Tibial nerve (tissue), 4 donors: ENCODE measurements at regions not wholly inside any gene's neighbourhood (a gene's known extent, or its start where the extent isn't known, plus 50 kb on each side); places are given as distances from the start of the nearest gene placed in this dataset.

Experiments used
- DNase-seq, 2 donors: peaks; one replicate each; pipeline ENCODE4 v3.0.0-alpha.2; 2019; ENCODE audit warnings: low spot score in 2 of 2
- H3K27ac ChIP-seq, 4 donors: fragments of 200-600 bp; sonication (generic) in 3 of 4; one replicate each; pipeline ENCODE4 v1.5.1; 2017 to 2019; ENCODE audit warnings: mild to moderate bottlenecking in 1 of 4
- H3K27me3 ChIP-seq, 2 donors: fragments of 200-600 bp; sonication (generic) in 1 of 2; one replicate each; pipeline versions ENCODE4 v1.5.1 to v1.6.0; 2017 to 2019
- H3K36me3 ChIP-seq, 3 donors: fragments of 200-600 bp; sonication (generic); one replicate each; pipeline ENCODE4 v1.5.1; 2018 to 2019
- H3K4me1 ChIP-seq, 4 donors: fragments of 200-600 bp; sonication (generic) in 3 of 4; one replicate each; pipeline ENCODE4 v1.5.1; 2017 to 2019
- H3K4me3 ChIP-seq, 4 donors: fragments of 200-600 bp; sonication (generic) in 3 of 4; one replicate each; pipeline ENCODE4 v1.5.1; 2017 to 2019; ENCODE audit warnings: mild to moderate bottlenecking in 1 of 4, moderate library complexity in 1 of 4
- H3K9me3 ChIP-seq, 4 donors: fragments of 200-600 bp; sonication (generic) in 3 of 4; one replicate each; pipeline ENCODE4 v1.5.1; 2017 to 2019
- CTCF ChIP-seq, 5 experiments: fragments of 200-600 bp in 3 of 5; fragments of 450-650 bp in 2 of 5; sonication (generic) in 3 of 5; IDR thresholded peaks; one replicate each; pipeline ENCODE4 v1.5.1; 2016 to 2019; ENCODE audit warnings: antibody characterized with exemption in 5 of 5, mild to moderate bottlenecking in 3 of 5, moderate library complexity in 2 of 5
- EP300 ChIP-seq, 2 donors: sonication (generic); formaldehyde crosslinking; IDR thresholded peaks; one replicate each; pipeline ENCODE4 v1.6.1; 2017; ENCODE audit warnings: antibody characterized with exemption in 2 of 2, mild to moderate bottlenecking in 1 of 2
- POLR2A ChIP-seq, 2 donors: fragments of 450-650 bp; IDR thresholded peaks; one replicate each; pipeline ENCODE4 v1.6.1; 2017; ENCODE audit warnings: antibody characterized with exemption in 2 of 2, mild to moderate bottlenecking in 2 of 2, moderate library complexity in 2 of 2
- WGBS, 2 donors: methylation state at CpG; one replicate each; pipeline ENCODE4 v1.1.5; 2018; 5-methylcytosine and 5-hydroxymethylcytosine counted together

- no peaks in the 10 kb centered on the region for H3K4me1 ChIP-seq
- WGBS, 2 donors = 70 to 94% methylated on average over 2 of the region's 2 CpGs
- no peak for DNase-seq
Measured at GRCh38 chr10:123325663-123326190, 171.5 kb downstream of the BUB3 start.

GRCh38 chr10:123326674-123327073 is 172.5 kb downstream of the BUB3 start:
- no peak for DNase-seq
- Histone ChIP-seq H3K4me1 (no peaks in the 10 kb centered on the region), H3K36me3 (no peaks in the 10 kb centered on the region), H3K4me3 (no peak overlapping the region), H3K27me3 (no peaks in the 10 kb centered on the region), H3K9me3 (peaks cover 0 to 4% (median 0%) of the 10 kb centered on the region in 4 donors), H3K27ac (no peak overlapping the region)
- TF ChIP-seq EP300 (IDR thresholded peaks at IDR 0.05) = no peak
- TF ChIP-seq POLR2A (IDR thresholded peaks at IDR 0.05) = no peak
- no peak for TF ChIP-seq CTCF (IDR thresholded peaks at IDR 0.05)
- 94 to 98% methylated on average over 1 of the region's 1 CpG for WGBS, 2 donors

More at GRCh38 chr10:123325663-123326190, 171.5 kb downstream of the BUB3 start:
- Histone ChIP-seq H3K9me3 (peaks cover 0 to 4% (median 0%) of the 10 kb centered on the region in 4 donors), H3K27me3 (no peaks in the 10 kb centered on the region), H3K36me3 (no peaks in the 10 kb centered on the region), H3K27ac (no peak overlapping the region), H3K4me3 (no peak overlapping the region)
- TF ChIP-seq POLR2A (IDR thresholded peaks at IDR 0.05) (no peak), CTCF (IDR thresholded peaks at IDR 0.05) (no peak), EP300 (IDR thresholded peaks at IDR 0.05) (no peak)

GRCh38 chr10:123327450-123327849 is 173.2 kb downstream of the BUB3 start:
- Histone ChIP-seq H3K27ac (no peak overlapping the region), H3K27me3 (no peaks in the 10 kb centered on the region), H3K4me3 (no peak overlapping the region), H3K4me1 (no peaks in the 10 kb centered on the region), H3K36me3 (no peaks in the 10 kb centered on the region), H3K9me3 (peaks cover 0 to 4% (median 0%) of the 10 kb centered on the region in 4 donors)
- DNase-seq = no peak
- WGBS, 2 donors = 95 to 96% methylated on average over 1 of the region's 1 CpG
- no peak for TF ChIP-seq POLR2A (IDR thresholded peaks at IDR 0.05)
- TF ChIP-seq EP300 (IDR thresholded peaks at IDR 0.05) = no peak
- TF ChIP-seq CTCF (IDR thresholded peaks at IDR 0.05) = no peak

GRCh38 chr10:123327896-123328295 is 173.7 kb downstream of the BUB3 start:
- Histone ChIP-seq H3K36me3 (no peaks in the 10 kb centered on the region), H3K4me1 (no peaks in the 10 kb centered on the region), H3K9me3 (peaks cover 0 to 4% (median 0%) of the 10 kb centered on the region in 4 donors), H3K27me3 (no peaks in the 10 kb centered on the region), H3K4me3 (no peak overlapping the region), H3K27ac (no peak overlapping the region)
- TF ChIP-seq EP300 (IDR thresholded peaks at IDR 0.05) (no peak), CTCF (IDR thresholded peaks at IDR 0.05) (no peak)
- no peak for DNase-seq
- 67 to 69% methylated on average over 2 of the region's 2 CpGs for WGBS, 2 donors

GRCh38 chr10:123331438-123331837 is 177.2 kb downstream of the BUB3 start:
- H3K27ac ChIP-seq = no peak overlapping the region
- H3K9me3 ChIP-seq = no peaks in the 10 kb centered on the region
- WGBS, 2 donors = 40 to 43% methylated on average over 4 of the region's 4 CpGs
- no peaks in the 10 kb centered on the region for H3K4me1 ChIP-seq
- H3K4me3 ChIP-seq = no peak overlapping the region
- no peak for DNase-seq
- TF ChIP-seq POLR2A (IDR thresholded peaks at IDR 0.05) (no peak), EP300 (IDR thresholded peaks at IDR 0.05) (no peak), CTCF (IDR thresholded peaks at IDR 0.05) (no peak)
- H3K36me3 ChIP-seq = no peaks in the 10 kb centered on the region
- H3K27me3 ChIP-seq = no peaks in the 10 kb centered on the region
